Liver (tissue), 8 donors: ENCODE measurements at regions not wholly inside any gene's neighbourhood (a gene's known extent, or its start where the extent isn't known, plus 50 kb on each side); places are given as distances from the start of the nearest gene placed in this dataset.

Experiments
- DNase-seq: peaks from one replicate; pipeline ENCODE4 v3.0.0-alpha.2; 2017; ENCODE audit warnings: low spot score
- H3K27ac ChIP-seq, 2 donors: one replicate each; pipeline ENCODE4 v1.7.0; 2013; ENCODE audit warnings: inconsistent platforms in 2 of 2, low read length in 2 of 2, control low read depth in 1 of 2, low read depth in 1 of 2, mild to moderate bottlenecking in 1 of 2
- H3K27me3 ChIP-seq, 4 donors: one replicate each; pipeline versions ENCODE4 v1.6.1 to v1.7.0; 2013; ENCODE audit warnings: low read length in 3 of 4, inconsistent platforms in 1 of 4, mild to moderate bottlenecking in 1 of 4, moderate library complexity in 1 of 4; ENCODE audit not compliant: control insufficient read depth in 4 of 4, insufficient read depth in 4 of 4
- H3K36me3 ChIP-seq, 4 donors: one replicate each; pipeline versions ENCODE4 v1.6.1 to v1.7.0; 2013; ENCODE audit warnings: low read length in 3 of 4, mild to moderate bottlenecking in 3 of 4, low read depth in 1 of 4, moderate library complexity in 1 of 4; ENCODE audit not compliant: control insufficient read depth in 4 of 4, insufficient read depth in 3 of 4
- H3K4me1 ChIP-seq, 4 donors: one replicate each; pipeline versions ENCODE4 v1.6.1 to v1.7.0; 2013; ENCODE audit warnings: low read length in 3 of 4, mild to moderate bottlenecking in 3 of 4, moderate library complexity in 1 of 4; ENCODE audit not compliant: control insufficient read depth in 4 of 4, insufficient read depth in 4 of 4
- H3K4me3 ChIP-seq, 3 donors: one replicate each; pipeline versions ENCODE4 v1.6.1 to v1.7.0; 2013; ENCODE audit warnings: low read length in 3 of 3, control low read depth in 1 of 3, low read depth in 1 of 3, mild to moderate bottlenecking in 1 of 3
- H3K9ac ChIP-seq, 2 donors: one replicate each; pipeline ENCODE4 v1.7.0; 2013; ENCODE audit warnings: low read length in 2 of 2, mild to moderate bottlenecking in 2 of 2, moderate library complexity in 2 of 2, control low read depth in 1 of 2, low read depth in 1 of 2
- H3K9me3 ChIP-seq, 4 donors: one replicate each; pipeline versions ENCODE4 v1.6.1 to v1.7.0; 2013; ENCODE audit warnings: low read length in 3 of 4; ENCODE audit not compliant: control insufficient read depth in 4 of 4
- EGR1 ChIP-seq, 2 donors: IDR thresholded peaks; 2 replicates each; pipeline ENCODE4 v1.6.1; 2016 to 2018; ENCODE audit warnings: antibody characterized with exemption in 2 of 2, low read depth in 2 of 2
- FOXA1 ChIP-seq: IDR thresholded peaks from 2 replicates; pipeline ENCODE4 v1.6.1; 2016; ENCODE audit warnings: antibody characterized with exemption
- FOXA2 ChIP-seq: IDR thresholded peaks from 2 replicates; pipeline ENCODE4 v1.6.1; 2016; ENCODE audit warnings: antibody characterized with exemption
- GABPA ChIP-seq, 2 donors: IDR thresholded peaks in 1 of 2; conservative IDR thresholded peaks in 1 of 2; 2 replicates each; pipeline ENCODE4 v1.6.1; 2016; ENCODE audit warnings: antibody characterized with exemption in 2 of 2, mild to moderate bottlenecking in 1 of 2, moderate library complexity in 1 of 2
- HNF4G ChIP-seq: IDR thresholded peaks from 2 replicates; pipeline ENCODE4 v1.6.1; 2016; ENCODE audit warnings: antibody characterized with exemption
- JUND ChIP-seq, 2 donors: IDR thresholded peaks; 2 replicates each; pipeline ENCODE4 v1.6.1; 2016; ENCODE audit warnings: antibody characterized with exemption in 2 of 2
- NR2F2 ChIP-seq: IDR thresholded peaks from 2 replicates; pipeline ENCODE4 v1.6.1; 2016; ENCODE audit warnings: antibody characterized with exemption
- RXRA ChIP-seq, 2 donors: IDR thresholded peaks; 2 replicates each; pipeline ENCODE4 v1.6.1; 2017 to 2018; ENCODE audit warnings: antibody characterized with exemption in 2 of 2, mild to moderate bottlenecking in 1 of 2
- TAF1 ChIP-seq: conservative IDR thresholded peaks from 2 replicates; pipeline ENCODE4 v1.6.1; 2016; ENCODE audit warnings: antibody characterized with exemption, mild to moderate bottlenecking
- YY1 ChIP-seq: IDR thresholded peaks from 2 replicates; pipeline ENCODE4 v1.6.1; 2016; ENCODE audit warnings: antibody characterized with exemption, mild to moderate bottlenecking
- WGBS: extraction: QIAGEN DNeasy Blood & Tissue Kit; methylation state at CpG from one replicate; pipeline ENCODE4 v1.1.7; 2013; 5-methylcytosine and 5-hydroxymethylcytosine counted together
- TF ChIP-seq, protein P1 (sequence below): IDR thresholded peaks from 2 replicates; pipeline ENCODE4 v1.6.1; 2016; ENCODE audit warnings: antibody characterized with exemption
- TF ChIP-seq, protein P2 (sequence below): IDR thresholded peaks from 2 replicates; pipeline ENCODE4 v1.6.1; 2016; ENCODE audit warnings: antibody characterized with exemption
- TF ChIP-seq, protein P3 (sequence below): fragments of 150-350 bp; IDR thresholded peaks from 2 replicates; pipeline ENCODE4 v1.5.1; 2017; ENCODE audit warnings: improper control_type of control experiment, low read depth, low read length; ENCODE audit not compliant: missing input control
- TF ChIP-seq, protein P4 (sequence below): IDR thresholded peaks from 2 replicates; pipeline ENCODE4 v1.6.1; 2016; ENCODE audit warnings: antibody characterized with exemption
- TF ChIP-seq, protein P5 (sequence below): IDR thresholded peaks from 2 replicates; pipeline ENCODE4 v1.6.1; 2016; ENCODE audit warnings: antibody characterized with exemption, mild to moderate bottlenecking
- donor health status: healthy.
- donor health status: healthy.
- donor health status: healthy.
- donor health status: healthy.
- donor health status: healthy.

DNA sequence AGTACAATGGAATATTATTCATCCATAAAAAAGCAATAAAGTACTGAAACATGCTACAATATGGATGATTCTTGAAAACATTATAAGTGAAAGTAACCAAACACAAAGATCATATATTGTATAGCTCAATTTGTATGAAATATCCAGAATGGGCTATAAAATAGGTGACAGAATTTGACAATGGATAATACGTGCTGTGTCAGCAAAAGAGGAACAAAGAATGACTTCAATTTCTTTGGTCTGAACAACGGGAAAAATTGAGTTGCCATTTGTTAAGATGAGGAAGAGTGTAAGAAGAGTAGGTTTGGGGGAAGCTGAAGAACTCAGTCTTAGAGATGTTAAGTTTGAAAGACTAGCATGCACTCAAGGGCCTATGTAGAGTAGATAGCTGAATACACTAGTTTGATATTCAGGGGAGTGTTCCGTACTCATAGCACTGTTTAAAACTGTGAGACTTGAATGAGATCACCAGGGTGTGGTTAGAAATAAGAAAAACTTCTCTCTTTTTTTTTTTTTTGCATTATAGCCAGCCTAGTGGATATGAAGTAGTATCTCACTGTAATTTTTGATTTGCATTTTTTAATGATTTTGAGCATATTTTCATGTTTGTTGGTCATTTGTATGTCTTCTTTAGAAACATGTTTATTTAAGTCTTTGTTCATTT is 213.6 kb downstream of the NR4A2 start:
- Histone ChIP-seq H3K36me3 (no peaks in the 10 kb centered on the region), H3K27me3 (no peaks in the 10 kb centered on the region), H3K9ac (no peak overlapping the region), H3K4me3 (no peak overlapping the region), H3K9me3 (no peaks in the 10 kb centered on the region), H3K4me1 (no peaks in the 10 kb centered on the region), H3K27ac (no peak overlapping the region)
- TF ChIP-seq, protein P1, sequence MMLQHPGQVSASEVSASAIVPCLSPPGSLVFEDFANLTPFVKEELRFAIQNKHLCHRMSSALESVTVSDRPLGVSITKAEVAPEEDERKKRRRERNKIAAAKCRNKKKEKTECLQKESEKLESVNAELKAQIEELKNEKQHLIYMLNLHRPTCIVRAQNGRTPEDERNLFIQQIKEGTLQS, result no peak
- TF ChIP-seq, protein P2, sequence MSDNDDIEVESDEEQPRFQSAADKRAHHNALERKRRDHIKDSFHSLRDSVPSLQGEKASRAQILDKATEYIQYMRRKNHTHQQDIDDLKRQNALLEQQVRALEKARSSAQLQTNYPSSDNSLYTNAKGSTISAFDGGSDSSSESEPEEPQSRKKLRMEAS, result no peak
- no peak for TF ChIP-seq RXRA (IDR thresholded peaks at IDR 0.05)
- TF ChIP-seq JUND (IDR thresholded peaks at IDR 0.05), result no peak
- TF ChIP-seq, protein P3, sequence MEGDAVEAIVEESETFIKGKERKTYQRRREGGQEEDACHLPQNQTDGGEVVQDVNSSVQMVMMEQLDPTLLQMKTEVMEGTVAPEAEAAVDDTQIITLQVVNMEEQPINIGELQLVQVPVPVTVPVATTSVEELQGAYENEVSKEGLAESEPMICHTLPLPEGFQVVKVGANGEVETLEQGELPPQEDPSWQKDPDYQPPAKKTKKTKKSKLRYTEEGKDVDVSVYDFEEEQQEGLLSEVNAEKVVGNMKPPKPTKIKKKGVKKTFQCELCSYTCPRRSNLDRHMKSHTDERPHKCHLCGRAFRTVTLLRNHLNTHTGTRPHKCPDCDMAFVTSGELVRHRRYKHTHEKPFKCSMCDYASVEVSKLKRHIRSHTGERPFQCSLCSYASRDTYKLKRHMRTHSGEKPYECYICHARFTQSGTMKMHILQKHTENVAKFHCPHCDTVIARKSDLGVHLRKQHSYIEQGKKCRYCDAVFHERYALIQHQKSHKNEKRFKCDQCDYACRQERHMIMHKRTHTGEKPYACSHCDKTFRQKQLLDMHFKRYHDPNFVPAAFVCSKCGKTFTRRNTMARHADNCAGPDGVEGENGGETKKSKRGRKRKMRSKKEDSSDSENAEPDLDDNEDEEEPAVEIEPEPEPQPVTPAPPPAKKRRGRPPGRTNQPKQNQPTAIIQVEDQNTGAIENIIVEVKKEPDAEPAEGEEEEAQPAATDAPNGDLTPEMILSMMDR, result no peak
- TF ChIP-seq GABPA (IDR thresholded peaks at IDR 0.05 in 1 of 2, conservative IDR thresholded peaks at IDR 0.05 in 1 of 2), result no peak
- TF ChIP-seq, protein P4, sequence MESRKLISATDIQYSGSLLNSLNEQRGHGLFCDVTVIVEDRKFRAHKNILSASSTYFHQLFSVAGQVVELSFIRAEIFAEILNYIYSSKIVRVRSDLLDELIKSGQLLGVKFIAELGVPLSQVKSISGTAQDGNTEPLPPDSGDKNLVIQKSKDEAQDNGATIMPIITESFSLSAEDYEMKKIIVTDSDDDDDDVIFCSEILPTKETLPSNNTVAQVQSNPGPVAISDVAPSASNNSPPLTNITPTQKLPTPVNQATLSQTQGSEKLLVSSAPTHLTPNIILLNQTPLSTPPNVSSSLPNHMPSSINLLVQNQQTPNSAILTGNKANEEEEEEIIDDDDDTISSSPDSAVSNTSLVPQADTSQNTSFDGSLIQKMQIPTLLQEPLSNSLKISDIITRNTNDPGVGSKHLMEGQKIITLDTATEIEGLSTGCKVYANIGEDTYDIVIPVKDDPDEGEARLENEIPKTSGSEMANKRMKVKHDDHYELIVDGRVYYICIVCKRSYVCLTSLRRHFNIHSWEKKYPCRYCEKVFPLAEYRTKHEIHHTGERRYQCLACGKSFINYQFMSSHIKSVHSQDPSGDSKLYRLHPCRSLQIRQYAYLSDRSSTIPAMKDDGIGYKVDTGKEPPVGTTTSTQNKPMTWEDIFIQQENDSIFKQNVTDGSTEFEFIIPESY, result no peak
- no peak for TF ChIP-seq HNF4G
- no peak for TF ChIP-seq FOXA2
- TF ChIP-seq, protein P5, sequence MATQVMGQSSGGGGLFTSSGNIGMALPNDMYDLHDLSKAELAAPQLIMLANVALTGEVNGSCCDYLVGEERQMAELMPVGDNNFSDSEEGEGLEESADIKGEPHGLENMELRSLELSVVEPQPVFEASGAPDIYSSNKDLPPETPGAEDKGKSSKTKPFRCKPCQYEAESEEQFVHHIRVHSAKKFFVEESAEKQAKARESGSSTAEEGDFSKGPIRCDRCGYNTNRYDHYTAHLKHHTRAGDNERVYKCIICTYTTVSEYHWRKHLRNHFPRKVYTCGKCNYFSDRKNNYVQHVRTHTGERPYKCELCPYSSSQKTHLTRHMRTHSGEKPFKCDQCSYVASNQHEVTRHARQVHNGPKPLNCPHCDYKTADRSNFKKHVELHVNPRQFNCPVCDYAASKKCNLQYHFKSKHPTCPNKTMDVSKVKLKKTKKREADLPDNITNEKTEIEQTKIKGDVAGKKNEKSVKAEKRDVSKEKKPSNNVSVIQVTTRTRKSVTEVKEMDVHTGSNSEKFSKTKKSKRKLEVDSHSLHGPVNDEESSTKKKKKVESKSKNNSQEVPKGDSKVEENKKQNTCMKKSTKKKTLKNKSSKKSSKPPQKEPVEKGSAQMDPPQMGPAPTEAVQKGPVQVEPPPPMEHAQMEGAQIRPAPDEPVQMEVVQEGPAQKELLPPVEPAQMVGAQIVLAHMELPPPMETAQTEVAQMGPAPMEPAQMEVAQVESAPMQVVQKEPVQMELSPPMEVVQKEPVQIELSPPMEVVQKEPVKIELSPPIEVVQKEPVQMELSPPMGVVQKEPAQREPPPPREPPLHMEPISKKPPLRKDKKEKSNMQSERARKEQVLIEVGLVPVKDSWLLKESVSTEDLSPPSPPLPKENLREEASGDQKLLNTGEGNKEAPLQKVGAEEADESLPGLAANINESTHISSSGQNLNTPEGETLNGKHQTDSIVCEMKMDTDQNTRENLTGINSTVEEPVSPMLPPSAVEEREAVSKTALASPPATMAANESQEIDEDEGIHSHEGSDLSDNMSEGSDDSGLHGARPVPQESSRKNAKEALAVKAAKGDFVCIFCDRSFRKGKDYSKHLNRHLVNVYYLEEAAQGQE, result no peak
- TF ChIP-seq FOXA1, result no peak
- TF ChIP-seq NR2F2, result no peak
- TF ChIP-seq YY1, result no peak
- TF ChIP-seq TAF1, result no peak
- WGBS, result 91% methylated on average over 3 of the region's 3 CpGs
- DNase-seq, result no peak

DNA sequence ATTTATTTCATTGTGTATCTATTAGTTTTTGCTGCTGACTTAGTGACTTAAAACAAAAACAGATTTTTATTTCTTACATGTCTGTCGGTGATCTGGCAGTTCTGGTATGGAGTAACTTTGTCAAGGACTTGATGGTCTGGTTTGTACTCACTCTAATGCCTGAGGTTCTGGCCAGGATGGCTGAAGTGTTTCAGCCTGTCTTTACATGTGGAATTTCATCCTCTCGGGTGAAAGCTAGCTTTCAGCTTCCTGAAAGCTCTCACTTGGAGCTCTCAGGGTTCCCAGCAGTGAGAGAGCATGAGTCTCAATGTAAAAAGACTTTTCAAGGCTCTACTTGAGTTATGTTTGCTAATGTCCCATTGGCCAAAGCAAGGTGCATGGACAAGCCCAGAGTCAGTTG is 216.4 kb downstream of the NR4A2 start:
- no peak overlapping the region for H3K4me3 ChIP-seq
- no peak for TF ChIP-seq EGR1 (IDR thresholded peaks at IDR 0.05; ENCODE audit: low read depth in 2 of 2)
- TF ChIP-seq, protein P3, result no peak

More for the DNA sequence above, 216.4 kb downstream of the NR4A2 start:
- Histone ChIP-seq H3K27ac (no peak overlapping the region), H3K36me3 (no peaks in the 10 kb centered on the region), H3K27me3 (no peaks in the 10 kb centered on the region), H3K9ac (no peak overlapping the region), H3K9me3 (no peaks in the 10 kb centered on the region), H3K4me1 (no peaks in the 10 kb centered on the region)
- WGBS, result 67% methylated on average over 2 of the region's 2 CpGs
- DNase-seq, result no peak
